AG04449 (cell line): ENCODE measurements at regions not wholly inside any gene's neighbourhood (a gene's known extent, or its start where the extent isn't known, plus 50 kb on each side); places are given as distances from the start of the nearest gene placed in this dataset.

Source experiments
- CTCF ChIA-PET: fragments of 350-600 bp; formaldehyde crosslinking; extraction: SDS; loops from one replicate; lab custom pipeline; 2021; ENCODE audit warnings: antibody characterized with exemption; lab: Yijun Ruan, JAX
- POLR2A ChIA-PET: fragments of 400-600, 350-600 bp; formaldehyde crosslinking; extraction: SDS; loops from one replicate; lab custom pipeline; 2020; ENCODE audit warnings: antibody characterized with exemption, inconsistent platforms; lab: Yijun Ruan, JAX
- DNase-seq: peaks from one replicate; pipeline ENCODE4 v3.0.0-alpha.2; 2010; ENCODE audit warnings: low read depth, low spot score
- H3K4me3 ChIP-seq: 2 replicates; pipeline ENCODE4 v1.5.1; 2011; ENCODE audit warnings: low read depth, mild to moderate bottlenecking, control low read depth, low read length
- TF ChIP-seq, protein P1 (sequence below): IDR thresholded peaks from one replicate; pipeline ENCODE4 v1.5.1; 2011; ENCODE audit warnings: mild to moderate bottlenecking, moderate library complexity, low read length, control low read depth, inconsistent platforms; ENCODE audit not compliant: insufficient read depth; ENCODE audit errors: missing control alignments

DNA sequence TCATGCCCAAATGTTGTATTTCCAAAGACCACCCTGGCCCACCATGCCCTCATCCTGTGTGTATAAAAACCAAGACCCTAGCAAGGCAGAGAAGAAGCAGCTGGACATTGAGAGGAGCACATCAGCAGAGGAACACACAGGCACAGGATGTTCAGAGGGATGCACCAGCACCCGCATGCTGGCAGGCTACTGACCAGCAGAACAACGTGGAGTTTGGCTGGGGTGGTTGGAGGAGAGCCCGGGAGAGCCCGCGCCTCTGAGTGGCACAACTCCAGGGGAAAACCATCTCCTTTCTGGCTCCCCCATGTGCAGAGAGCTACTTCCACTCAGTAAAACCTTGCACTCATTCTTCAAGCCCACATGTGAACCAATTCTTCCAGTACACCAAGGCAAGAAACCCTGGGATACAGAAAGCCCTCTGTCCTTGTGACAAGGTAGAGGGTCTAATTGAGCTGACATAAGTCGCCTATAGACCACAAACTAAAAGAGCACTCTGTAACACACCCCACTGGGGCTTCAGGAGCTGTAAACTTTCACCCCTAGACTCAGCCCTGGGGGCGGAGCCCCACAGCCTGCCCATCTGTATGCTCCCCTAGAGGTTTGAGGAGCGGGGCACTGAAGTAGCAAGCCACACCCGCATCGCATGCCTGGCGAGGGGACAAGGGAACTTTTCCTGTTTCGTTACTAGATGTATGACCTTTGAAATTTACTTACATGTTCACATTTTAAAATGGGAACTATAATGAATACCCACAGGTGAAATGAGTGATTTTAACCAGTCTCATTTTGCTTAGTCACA, 831.5 kb upstream of the CITED2 start:
- H3K4me3 ChIP-seq, result no peak overlapping the region
- TF ChIP-seq, protein P1, sequence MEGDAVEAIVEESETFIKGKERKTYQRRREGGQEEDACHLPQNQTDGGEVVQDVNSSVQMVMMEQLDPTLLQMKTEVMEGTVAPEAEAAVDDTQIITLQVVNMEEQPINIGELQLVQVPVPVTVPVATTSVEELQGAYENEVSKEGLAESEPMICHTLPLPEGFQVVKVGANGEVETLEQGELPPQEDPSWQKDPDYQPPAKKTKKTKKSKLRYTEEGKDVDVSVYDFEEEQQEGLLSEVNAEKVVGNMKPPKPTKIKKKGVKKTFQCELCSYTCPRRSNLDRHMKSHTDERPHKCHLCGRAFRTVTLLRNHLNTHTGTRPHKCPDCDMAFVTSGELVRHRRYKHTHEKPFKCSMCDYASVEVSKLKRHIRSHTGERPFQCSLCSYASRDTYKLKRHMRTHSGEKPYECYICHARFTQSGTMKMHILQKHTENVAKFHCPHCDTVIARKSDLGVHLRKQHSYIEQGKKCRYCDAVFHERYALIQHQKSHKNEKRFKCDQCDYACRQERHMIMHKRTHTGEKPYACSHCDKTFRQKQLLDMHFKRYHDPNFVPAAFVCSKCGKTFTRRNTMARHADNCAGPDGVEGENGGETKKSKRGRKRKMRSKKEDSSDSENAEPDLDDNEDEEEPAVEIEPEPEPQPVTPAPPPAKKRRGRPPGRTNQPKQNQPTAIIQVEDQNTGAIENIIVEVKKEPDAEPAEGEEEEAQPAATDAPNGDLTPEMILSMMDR, result no peak
- ChIA-PET CTCF (no interaction called here), POLR2A (no interaction called here)
- DNase-seq, result no peak

DNA sequence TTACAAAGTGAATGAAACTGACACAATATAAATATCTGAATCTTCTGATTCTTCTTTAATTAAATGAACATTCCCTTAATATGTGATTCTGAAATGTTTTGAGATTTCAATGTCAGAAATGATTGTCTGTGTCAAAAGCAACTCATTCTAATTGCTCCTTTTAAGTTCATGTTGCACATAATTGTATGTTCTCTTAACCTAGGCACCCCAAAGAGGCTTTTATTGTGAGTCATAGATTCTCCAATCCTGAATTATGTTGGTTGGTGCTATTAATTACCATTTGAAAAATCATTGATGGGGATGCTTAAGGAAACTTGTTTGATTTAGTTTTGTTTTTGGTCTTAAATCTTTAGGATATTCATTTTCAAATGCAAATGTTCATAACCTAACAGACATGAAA, 829.7 kb upstream of the CITED2 start:
- no peak overlapping the region for H3K4me3 ChIP-seq
- CTCF ChIA-PET, result no interaction called here

DNA sequence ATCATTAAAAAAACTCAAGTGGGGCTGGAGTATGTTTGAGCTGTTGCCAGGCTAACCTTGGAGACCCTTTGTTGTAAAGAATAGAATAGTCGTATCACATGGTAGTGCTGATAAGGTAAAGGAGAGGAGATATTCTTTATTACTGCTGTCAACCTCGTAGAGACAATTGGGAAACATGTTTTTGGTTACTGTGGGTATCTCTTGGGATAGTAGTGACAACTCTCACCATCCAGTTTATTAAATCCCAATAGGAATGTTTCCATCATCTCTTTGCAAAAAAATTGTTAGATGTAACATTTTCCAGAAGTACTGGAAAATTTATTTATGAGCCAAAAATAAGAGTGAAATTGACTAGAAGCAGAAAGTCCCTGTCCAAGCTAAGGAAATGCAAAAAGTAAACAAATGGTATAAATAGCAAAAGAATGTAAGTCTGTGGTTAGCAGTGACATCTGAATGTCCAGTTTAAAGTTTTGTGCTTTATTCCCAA, 829.3 kb upstream of the CITED2 start:
- ChIA-PET CTCF (no interaction called here), POLR2A (no interaction called here)
- DNase-seq, result no peak
- TF ChIP-seq, protein P1, result no peak
- no peak overlapping the region for H3K4me3 ChIP-seq

More for the DNA sequence above, 829.7 kb upstream of the CITED2 start:
- TF ChIP-seq, protein P1, result no peak
- POLR2A ChIA-PET, result no interaction called here
- DNase-seq, result no peak

DNA sequence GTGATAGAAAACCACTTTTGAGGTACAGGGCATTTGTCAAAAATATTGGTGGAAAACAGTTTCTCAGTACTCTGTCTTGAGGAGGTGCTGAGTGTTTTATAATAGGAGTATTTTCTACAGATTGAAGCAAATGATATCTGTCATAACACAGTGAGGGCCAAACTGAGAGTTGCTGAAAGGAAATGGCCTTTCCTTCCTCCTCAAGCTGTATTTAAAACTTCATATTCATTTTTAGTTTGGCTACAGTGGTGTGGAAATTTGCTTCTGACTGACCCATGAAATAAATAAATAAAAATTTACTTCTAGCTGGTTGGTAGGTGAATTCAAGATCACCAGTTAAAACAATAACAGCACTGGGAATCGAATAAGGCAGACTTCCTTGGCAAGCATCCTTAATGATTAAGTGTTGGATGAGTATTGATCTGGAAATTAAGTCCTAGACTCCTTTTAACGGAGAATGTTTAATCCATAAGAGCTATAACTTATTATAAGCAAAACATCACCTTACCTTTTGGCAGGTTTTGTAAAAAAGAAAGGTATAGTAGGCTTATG, 828.6 kb upstream of the CITED2 start:
- no peak overlapping the region for H3K4me3 ChIP-seq
- ChIA-PET POLR2A (no interaction called here), CTCF (no interaction called here)
- TF ChIP-seq, protein P1, result no peak
- DNase-seq, result no peak

DNA sequence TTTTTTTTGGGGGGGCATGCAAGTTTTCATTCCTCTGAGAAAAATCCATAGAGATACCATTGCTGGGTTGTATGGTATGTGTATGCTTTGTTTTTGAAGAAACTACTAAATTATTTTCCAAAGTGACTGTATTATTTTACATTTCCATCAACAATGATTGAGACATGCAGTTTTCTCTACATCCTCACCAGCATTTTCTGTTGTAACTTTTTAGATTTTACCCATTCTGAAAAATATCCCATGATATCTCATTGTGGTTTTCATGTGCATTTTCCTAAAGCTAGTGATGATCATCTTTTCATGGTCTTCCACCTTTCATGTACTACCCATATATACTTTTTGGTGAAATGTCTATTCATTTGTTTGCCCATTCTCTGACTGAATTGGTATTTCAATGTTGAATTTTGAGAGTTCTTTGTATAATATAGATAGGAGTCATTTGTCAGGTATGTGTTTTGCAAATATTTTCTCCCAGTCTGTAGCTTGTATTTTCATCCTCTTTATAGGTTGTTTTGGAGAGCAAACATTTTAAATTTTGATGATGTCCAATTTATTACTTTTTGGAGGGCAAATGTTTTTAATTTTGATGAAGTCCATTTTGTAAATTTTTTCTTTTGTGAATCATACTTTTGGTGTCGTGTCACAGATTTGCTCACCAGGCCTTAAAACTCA, 827.5 kb upstream of the CITED2 start:
- TF ChIP-seq, protein P1, result no peak
- CTCF ChIA-PET, result no interaction called here

DNA sequence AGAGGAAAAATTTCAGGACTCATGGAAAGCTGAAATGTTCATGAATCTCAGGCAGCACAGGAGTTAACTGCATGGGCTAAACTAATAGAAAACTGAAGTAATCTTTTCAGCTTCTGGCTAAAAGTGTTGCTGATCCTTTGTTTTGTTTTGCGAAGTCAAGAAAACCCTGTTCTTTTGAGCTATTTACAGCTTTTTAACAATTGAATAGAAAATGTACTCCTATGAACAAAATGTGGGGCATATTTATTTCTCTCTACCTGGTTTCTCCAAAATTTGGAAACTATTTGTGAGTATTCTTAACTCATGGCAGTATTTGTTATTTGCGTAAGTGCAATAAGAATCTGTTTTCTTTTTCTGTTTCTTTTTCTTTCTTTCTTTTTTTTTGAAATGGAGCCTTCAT, 818.8 kb upstream of the CITED2 start:
- DNase-seq, result no peak
- POLR2A ChIA-PET, result no interaction called here
- TF ChIP-seq, protein P1, result no peak
- CTCF ChIA-PET, result no interaction called here
- H3K4me3 ChIP-seq, result no peak overlapping the region

More for the DNA sequence above, 827.5 kb upstream of the CITED2 start:
- POLR2A ChIA-PET, result no interaction called here
- DNase-seq, result no peak
- no peak overlapping the region for H3K4me3 ChIP-seq
